Tibial artery (tissue), 4 donors: ENCODE measurements at regions not wholly inside any gene's neighbourhood (a gene's known extent, or its start where the extent isn't known, plus 50 kb on each side); places are given as distances from the start of the nearest gene placed in this dataset.

ENCODE experiments used
- DNase-seq, 2 donors: peaks; one replicate each; pipeline ENCODE4 v3.0.0-alpha.2; 2019
- H3K27ac ChIP-seq, 2 donors: fragments of 200-600 bp; sonication (generic) in 1 of 2; 1 replicate in 1 of 2; 2 replicates in 1 of 2; pipeline ENCODE4 v1.5.1; 2018 to 2019; ENCODE audit warnings: mild to moderate bottlenecking in 1 of 2
- H3K27me3 ChIP-seq, 2 donors: fragments of 200-600 bp; sonication (generic) in 1 of 2; one replicate each; pipeline versions ENCODE4 v1.5.1 to v1.6.0; 2016 to 2019
- H3K36me3 ChIP-seq, 3 donors: fragments of 200-600 bp; sonication (generic) in 2 of 3; one replicate each; pipeline ENCODE4 v1.5.1; 2016 to 2019; ENCODE audit warnings: mild to moderate bottlenecking in 2 of 3
- H3K4me1 ChIP-seq, 4 donors: fragments of 200-600 bp; sonication (generic) in 2 of 4; 1 replicate in 3 of 4; 2 replicates in 1 of 4; pipeline ENCODE4 v1.5.1; 2016 to 2019
- H3K4me3 ChIP-seq, 2 donors: fragments of 200-600 bp; sonication (generic) in 1 of 2; 1 replicate in 1 of 2; 2 replicates in 1 of 2; pipeline ENCODE4 v1.5.1; 2018 to 2019; ENCODE audit warnings: mild to moderate bottlenecking in 2 of 2
- H3K9me3 ChIP-seq, 3 donors: fragments of 200-600 bp; sonication (generic) in 1 of 3; one replicate each; pipeline ENCODE4 v1.5.1; 2016 to 2019
- CTCF ChIP-seq, 2 experiments: fragments of 200-600 bp in 1 of 2; fragments of 450-650 bp in 1 of 2; IDR thresholded peaks; one replicate each; pipeline ENCODE4 v1.5.1; 2017 to 2019; ENCODE audit warnings: antibody characterized with exemption in 2 of 2, mild to moderate bottlenecking in 1 of 2, moderate library complexity in 1 of 2
- intact Hi-C: fragments of 100-400 bp; cut with DNase I; formaldehyde crosslinking; loops from one replicate; pipeline ENCODE4 v1.15.0; 2023; ENCODE audit warnings: low total_unique reads

DNA sequence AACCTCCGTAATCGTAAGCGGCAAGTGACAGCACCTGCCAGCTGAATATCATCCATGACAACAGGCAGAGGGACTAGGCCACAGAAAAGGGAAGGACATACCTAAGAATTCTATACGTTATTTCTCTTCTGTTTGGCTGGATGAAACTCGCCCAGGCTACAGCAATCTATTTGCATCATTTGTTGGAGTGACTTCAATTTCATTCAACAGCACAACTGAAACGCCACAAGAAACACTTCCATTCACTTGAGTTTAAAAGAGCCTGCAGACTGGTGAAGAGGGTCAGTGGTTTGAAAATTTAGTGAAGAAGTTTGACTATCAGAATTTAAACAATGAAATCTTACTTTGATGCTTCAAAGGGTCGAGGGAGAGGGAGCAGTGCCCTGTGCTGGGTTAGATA is 378.7 kb downstream of the LMO4 start:
- TF ChIP-seq CTCF (IDR thresholded peaks at IDR 0.05): no peak
- H3K4me1 ChIP-seq: no peaks in the 10 kb centered on the region
- H3K9me3 ChIP-seq: peaks cover 0 to 7% (median 6%) of the 10 kb centered on the region in 3 donors
- H3K4me3 ChIP-seq: no peak overlapping the region
- H3K36me3 ChIP-seq: no peaks in the 10 kb centered on the region
- H3K27me3 ChIP-seq: no peaks in the 10 kb centered on the region
- no peak for DNase-seq
- H3K27ac ChIP-seq: no peak overlapping the region
- intact Hi-C loops: no loop called here

DNA sequence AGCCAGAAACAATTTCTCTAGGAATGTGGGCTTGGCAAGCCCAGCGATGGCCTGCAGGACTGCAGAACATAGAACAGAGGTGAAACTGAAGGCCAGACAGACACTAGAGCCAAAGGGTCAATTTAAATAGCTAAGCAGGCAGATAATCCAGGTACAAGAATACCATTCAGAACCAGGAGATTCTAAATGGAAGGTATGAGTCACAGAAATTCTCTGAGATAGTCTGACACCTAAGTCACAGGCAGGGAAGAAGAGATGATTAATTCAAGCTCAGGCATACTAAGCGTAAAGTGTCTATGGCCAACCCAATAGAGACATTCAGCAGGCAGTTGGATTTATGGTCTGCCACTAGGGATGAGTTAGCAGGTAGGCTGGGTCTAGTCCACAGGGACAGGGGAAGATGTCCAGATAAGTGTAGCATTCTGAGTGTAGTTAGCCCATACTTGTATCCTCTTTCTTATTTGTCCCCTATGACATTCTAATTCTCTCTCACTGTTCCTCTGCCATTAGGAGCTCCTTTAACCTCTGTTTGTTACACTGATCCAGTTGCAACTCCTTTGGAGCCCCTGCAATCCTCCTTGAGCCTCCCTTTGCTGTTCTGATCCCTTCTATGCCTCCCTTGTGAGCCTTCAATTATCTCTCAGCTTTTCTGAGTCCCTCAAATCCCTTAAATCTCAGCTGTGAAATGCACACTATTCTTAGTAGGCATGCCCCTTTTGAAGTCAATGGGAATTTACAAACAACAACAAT is 383.8 kb downstream of the LMO4 start:
- TF ChIP-seq CTCF (IDR thresholded peaks at IDR 0.05): no peak
- Histone ChIP-seq H3K4me3 (no peak overlapping the region), H3K27me3 (no peaks in the 10 kb centered on the region), H3K27ac (no peak overlapping the region), H3K36me3 (no peaks in the 10 kb centered on the region), H3K9me3 (no peaks in the 10 kb centered on the region), H3K4me1 (no peaks in the 10 kb centered on the region)
- intact Hi-C loops: no loop called here
- DNase-seq: no peak

GRCh38 chr1:87714278-87714677 is 385.6 kb downstream of the LMO4 start:
- no peaks in the 10 kb centered on the region for H3K27me3 ChIP-seq
- no peak for DNase-seq
- H3K4me1 ChIP-seq: no peaks in the 10 kb centered on the region
- intact Hi-C loops: no loop called here
- no peaks in the 10 kb centered on the region for H3K9me3 ChIP-seq
- H3K27ac ChIP-seq: no peak overlapping the region
- H3K36me3 ChIP-seq: no peaks in the 10 kb centered on the region
- no peak for TF ChIP-seq CTCF (IDR thresholded peaks at IDR 0.05)
- H3K4me3 ChIP-seq: no peak overlapping the region

DNA sequence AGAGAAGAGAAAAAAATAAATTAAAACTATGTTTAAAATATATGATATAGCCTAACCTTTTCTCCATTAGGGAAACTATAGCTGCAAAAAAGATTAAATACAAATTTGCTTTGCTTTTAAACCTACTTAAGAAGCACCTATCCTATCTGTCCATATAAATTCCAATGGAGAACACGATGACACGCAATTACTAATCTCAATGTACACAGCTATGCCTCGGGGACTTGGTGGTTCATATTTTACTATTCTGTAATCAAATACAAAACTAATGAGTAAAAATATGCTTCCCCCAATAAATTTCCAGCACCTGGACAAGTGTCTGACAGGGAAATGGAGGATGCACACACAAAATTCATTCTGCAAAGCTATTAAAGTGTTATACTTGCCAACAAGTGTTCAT is 386.4 kb downstream of the LMO4 start:
- no peak overlapping the region for H3K4me3 ChIP-seq
- no peak for TF ChIP-seq CTCF (IDR thresholded peaks at IDR 0.05)
- no peak overlapping the region for H3K27ac ChIP-seq
- no peaks in the 10 kb centered on the region for H3K9me3 ChIP-seq
- DNase-seq: no peak
- intact Hi-C loops: loop anchor here (5.0 kb wide), 1 partner anchor 887 kb away; no protein-coding TSS in a partner anchor
- no peaks in the 10 kb centered on the region for H3K27me3 ChIP-seq
- no peaks in the 10 kb centered on the region for H3K4me1 ChIP-seq
- H3K36me3 ChIP-seq: no peaks in the 10 kb centered on the region

GRCh38 chr1:87715471-87715870 is 386.8 kb downstream of the LMO4 start:
- no peak for TF ChIP-seq CTCF (IDR thresholded peaks at IDR 0.05)
- Histone ChIP-seq H3K36me3 (no peaks in the 10 kb centered on the region), H3K9me3 (no peaks in the 10 kb centered on the region), H3K4me1 (no peaks in the 10 kb centered on the region), H3K27ac (no peak overlapping the region), H3K27me3 (no peaks in the 10 kb centered on the region), H3K4me3 (no peak overlapping the region)
- intact Hi-C loops: loop anchor here (5.0 kb wide), 1 partner anchor 887 kb away; no protein-coding TSS in a partner anchor
- no peak for DNase-seq
